OCI-LY1 (cell line): ENCODE measurements at regions not wholly inside any gene's neighbourhood (a gene's known extent, or its start where the extent isn't known, plus 50 kb on each side); places are given as distances from the start of the nearest gene placed in this dataset.

Source experiments
- EZH2 ChIP-seq: fragments of 200-600 bp; sonication (generic), shearing (Covaris generic); IDR thresholded peaks from 2 replicates; pipeline ENCODE4 v1.8.0; 2017; ENCODE audit warnings: borderline replicate concordance, mixed run types, mild to moderate bottlenecking, antibody characterized with exemption, low read length, moderate library complexity, mixed read lengths
- TF ChIP-seq, protein P1 (sequence below): fragments of 200-600 bp; sonication (generic), shearing (Covaris generic); IDR thresholded peaks from 2 replicates; pipeline ENCODE4 v1.5.1; 2017; ENCODE audit warnings: mild to moderate bottlenecking, antibody characterized with exemption, low read length, moderate library complexity, mixed read lengths

DNA sequence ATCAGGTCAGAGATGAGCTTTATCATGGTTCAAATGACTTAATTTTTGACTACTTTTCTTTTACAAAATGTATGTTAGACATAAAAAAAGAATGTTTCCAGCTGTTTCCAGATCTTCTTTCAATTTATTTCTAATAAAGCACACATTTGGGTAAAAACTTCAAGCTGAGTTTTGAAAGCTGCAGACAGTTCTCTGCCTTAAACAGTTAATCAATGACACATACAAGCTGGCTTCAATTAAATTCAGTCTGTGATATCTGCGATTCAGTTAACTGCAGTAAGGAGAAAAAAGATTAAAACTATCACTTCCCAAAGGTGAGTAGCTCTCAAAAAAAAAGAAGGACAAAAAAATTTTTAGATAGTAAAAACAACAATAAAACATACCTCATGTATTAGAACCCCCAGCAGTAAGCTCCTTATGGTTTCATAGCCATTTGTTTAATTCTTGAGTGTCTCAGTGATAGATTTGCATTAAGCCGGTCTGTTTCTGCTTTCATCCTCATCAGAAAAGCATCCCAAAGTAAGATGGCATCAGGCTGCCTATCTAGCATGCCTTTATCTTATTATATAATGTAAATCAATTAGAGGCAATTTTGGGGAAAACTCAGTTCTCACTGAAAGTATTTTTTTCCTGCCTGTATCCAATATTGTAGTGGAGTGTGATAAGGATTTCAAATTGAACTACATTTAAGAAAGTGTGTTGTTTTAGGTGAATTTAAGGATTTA is 81.8 kb upstream of the STARD13 start:
- TF ChIP-seq, protein P1, sequence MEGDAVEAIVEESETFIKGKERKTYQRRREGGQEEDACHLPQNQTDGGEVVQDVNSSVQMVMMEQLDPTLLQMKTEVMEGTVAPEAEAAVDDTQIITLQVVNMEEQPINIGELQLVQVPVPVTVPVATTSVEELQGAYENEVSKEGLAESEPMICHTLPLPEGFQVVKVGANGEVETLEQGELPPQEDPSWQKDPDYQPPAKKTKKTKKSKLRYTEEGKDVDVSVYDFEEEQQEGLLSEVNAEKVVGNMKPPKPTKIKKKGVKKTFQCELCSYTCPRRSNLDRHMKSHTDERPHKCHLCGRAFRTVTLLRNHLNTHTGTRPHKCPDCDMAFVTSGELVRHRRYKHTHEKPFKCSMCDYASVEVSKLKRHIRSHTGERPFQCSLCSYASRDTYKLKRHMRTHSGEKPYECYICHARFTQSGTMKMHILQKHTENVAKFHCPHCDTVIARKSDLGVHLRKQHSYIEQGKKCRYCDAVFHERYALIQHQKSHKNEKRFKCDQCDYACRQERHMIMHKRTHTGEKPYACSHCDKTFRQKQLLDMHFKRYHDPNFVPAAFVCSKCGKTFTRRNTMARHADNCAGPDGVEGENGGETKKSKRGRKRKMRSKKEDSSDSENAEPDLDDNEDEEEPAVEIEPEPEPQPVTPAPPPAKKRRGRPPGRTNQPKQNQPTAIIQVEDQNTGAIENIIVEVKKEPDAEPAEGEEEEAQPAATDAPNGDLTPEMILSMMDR, result no peak
- no peak for TF ChIP-seq EZH2
